ENCODE measurements at regions not wholly inside any gene's neighbourhood (a gene's known extent, or its start where the extent isn't known, plus 50 kb on each side); places are given as distances from the start of the nearest gene placed in this dataset.

GRCh38 chr13:64311112-64311511 lies 2895.5 kb upstream of the PCDH20 start:
- TF ChIP-seq REST (IDR thresholded peaks at IDR 0.05) (no peak), CTCF (IDR thresholded peaks at IDR 0.05; ENCODE audit: low read depth, low read length, missing input control) (no peak), EGR1 (IDR thresholded peaks at IDR 0.05; ENCODE audit: low read depth in 2 of 2) (no peak)

Measured in liver (tissue), 3 donors.